GM21447 (cell line): ENCODE measurements at regions not wholly inside any gene's neighbourhood (a gene's known extent, or its start where the extent isn't known, plus 50 kb on each side); places are given as distances from the start of the nearest gene placed in this dataset.
"Not testable (repeated sequence)": the region's sequence is repeated elsewhere in the genome, so short reads cannot be mapped to it uniquely, and the experiment has no call there.

Source experiments
- ATAC-seq: cut with Tn5 transposase; IDR thresholded peaks from one replicate; pipeline ENCODE4 v1.9.1; 2021; ENCODE audit not compliant: unreplicated experiment

GRCh38 chr2:107693604-107694003, 133.1 kb upstream of the RGPD4 start:
- no peak for ATAC-seq

- no peak for ATAC-seq
Observed at GRCh38 chr2:107694667-107695066, 132.0 kb upstream of the RGPD4 start.

GRCh38 chr2:107697385-107697784, 129.3 kb upstream of the RGPD4 start:
- ATAC-seq: no peak

GRCh38 chr2:107698861-107699260, 127.8 kb upstream of the RGPD4 start:
- ATAC-seq: no peak

GRCh38 chr2:107700073-107700472, 126.6 kb upstream of the RGPD4 start:
- no peak for ATAC-seq

GRCh38 chr2:107711941-107712340, 114.8 kb upstream of the RGPD4 start:
- no peak for ATAC-seq

GRCh38 chr2:107712857-107713256, 113.8 kb upstream of the RGPD4 start:
- ATAC-seq: no peak

- ATAC-seq: no peak
Observed at GRCh38 chr2:107717661-107718060, 109.0 kb upstream of the RGPD4 start.

- ATAC-seq: no peak
Observed at GRCh38 chr2:107719141-107719540, 107.6 kb upstream of the RGPD4 start.

- ATAC-seq: no peak
Observed at GRCh38 chr2:107719836-107720235, 106.9 kb upstream of the RGPD4 start.

- ATAC-seq: no peak
Observed at GRCh38 chr2:107721178-107721577, 105.5 kb upstream of the RGPD4 start.

GRCh38 chr2:107721586-107721985, 105.1 kb upstream of the RGPD4 start:
- ATAC-seq: no peak

- not testable (repeated sequence) for ATAC-seq
Observed at GRCh38 chr2:107725824-107726223, 100.9 kb upstream of the RGPD4 start.

GRCh38 chr2:107727318-107727717, 99.4 kb upstream of the RGPD4 start:
- ATAC-seq: no peak

- no peak for ATAC-seq
Observed at GRCh38 chr2:107728586-107728985, 98.1 kb upstream of the RGPD4 start.

- no peak for ATAC-seq
Observed at GRCh38 chr2:107729440-107729839, 97.3 kb upstream of the RGPD4 start.

- no peak for ATAC-seq
Observed at GRCh38 chr2:107730898-107731297, 95.8 kb upstream of the RGPD4 start.

GRCh38 chr2:107731435-107731834, 95.3 kb upstream of the RGPD4 start:
- no peak for ATAC-seq

- no peak for ATAC-seq
Observed at GRCh38 chr2:107735201-107735600, 91.5 kb upstream of the RGPD4 start.

GRCh38 chr2:107737756-107738155, 88.9 kb upstream of the RGPD4 start:
- ATAC-seq: no peak

- no peak for ATAC-seq
Observed at GRCh38 chr2:107738266-107738665, 88.4 kb upstream of the RGPD4 start.

- no peak for ATAC-seq
Observed at GRCh38 chr2:107740300-107740699, 86.4 kb upstream of the RGPD4 start.

GRCh38 chr2:107742460-107743027, 84.1 kb upstream of the RGPD4 start:
- no peak for ATAC-seq

GRCh38 chr2:107743274-107743673, 83.4 kb upstream of the RGPD4 start:
- ATAC-seq: no peak
